ENCODE measurements at regions not wholly inside any gene's neighbourhood (a gene's known extent, or its start where the extent isn't known, plus 50 kb on each side); places are given as distances from the start of the nearest gene placed in this dataset.

DNA sequence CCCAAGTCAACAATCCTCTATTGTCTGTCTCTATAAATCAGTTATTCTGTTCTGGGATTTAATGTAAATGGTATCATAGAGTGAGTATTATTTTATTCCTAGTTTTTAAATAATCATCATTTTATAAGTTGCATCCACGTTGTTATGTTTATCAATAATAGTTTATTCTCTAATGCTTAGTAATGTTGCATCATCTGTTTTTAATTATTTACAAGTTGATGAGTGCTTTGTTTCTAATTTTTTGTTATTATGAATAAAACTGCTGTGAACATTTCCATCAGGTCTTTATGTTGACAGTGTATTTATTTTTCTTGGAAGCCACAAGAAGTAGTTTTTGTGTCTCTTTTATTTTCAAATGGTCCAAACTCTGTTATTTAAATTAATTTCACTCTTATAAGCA, 1201.2 kb upstream of the CDH6 start:
- Histone ChIP-seq H3K36me3 (ENCODE audit: control insufficient read depth in 1 of 2, insufficient read depth in 2 of 2, low read length in 2 of 2) (no peaks in the 10 kb centered on the region), H3K27me3 (ENCODE audit: low read depth, low read length) (no peaks in the 10 kb centered on the region), H3K4me1 (ENCODE audit: control insufficient read depth in 1 of 2, insufficient read depth in 2 of 2, low read length in 2 of 2) (no peaks in the 10 kb centered on the region), H3K4me3 (ENCODE audit: low read depth in 1 of 2, low read length in 2 of 2) (no peak overlapping the region), H3K9me3 (ENCODE audit: control insufficient read depth in 1 of 2, low read length in 2 of 2) (no peaks in the 10 kb centered on the region), H3K27ac (ENCODE audit: low read length) (no peak overlapping the region)

DNA sequence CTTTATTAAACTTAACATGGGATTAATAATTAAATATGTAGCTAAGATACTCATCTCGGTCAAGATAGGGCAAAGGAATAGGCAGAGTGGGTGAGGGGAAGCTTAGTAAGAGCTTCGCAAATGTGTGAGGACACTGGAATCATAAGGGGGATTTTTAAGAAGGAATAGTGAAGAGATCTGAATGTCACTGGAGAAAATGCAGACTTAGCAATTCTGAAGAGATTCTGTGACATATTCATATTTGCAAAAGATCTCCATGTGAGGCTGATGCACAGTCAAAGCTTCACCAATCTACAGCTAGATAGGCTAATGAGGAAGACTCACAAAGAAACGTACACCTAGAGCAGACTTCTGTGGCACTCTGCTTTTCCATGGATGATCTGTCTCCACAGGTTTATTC, 1202.8 kb upstream of the CDH6 start:
- H3K36me3 ChIP-seq (ENCODE audit: control insufficient read depth in 1 of 2, insufficient read depth in 2 of 2, low read length in 2 of 2): no peaks in the 10 kb centered on the region
- no peak overlapping the region for H3K4me3 ChIP-seq (ENCODE audit: low read depth in 1 of 2, low read length in 2 of 2)
- H3K27me3 ChIP-seq (ENCODE audit: low read depth, low read length): no peaks in the 10 kb centered on the region
- H3K9me3 ChIP-seq (ENCODE audit: control insufficient read depth in 1 of 2, low read length in 2 of 2): no peaks in the 10 kb centered on the region
- no peak overlapping the region for H3K27ac ChIP-seq (ENCODE audit: low read length)
- no peaks in the 10 kb centered on the region for H3K4me1 ChIP-seq (ENCODE audit: control insufficient read depth in 1 of 2, insufficient read depth in 2 of 2, low read length in 2 of 2)

DNA sequence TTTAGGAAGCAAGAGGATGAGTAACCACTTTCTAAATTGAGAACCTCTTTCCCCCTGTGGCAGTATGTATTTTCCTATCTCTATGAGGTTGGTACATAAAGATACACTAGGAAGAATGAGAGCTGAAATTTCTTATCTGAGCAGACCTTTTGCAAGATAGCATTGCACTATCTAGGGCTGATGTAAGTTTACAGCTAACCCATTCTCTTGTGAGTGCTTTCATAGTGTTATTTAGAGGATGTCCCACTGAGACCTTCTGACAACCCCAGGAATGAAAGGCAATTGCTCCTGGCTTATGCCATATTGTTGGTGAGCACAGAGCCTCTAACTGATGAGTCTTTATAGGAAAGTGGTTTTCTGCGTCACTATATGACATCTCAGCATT, 1209.3 kb upstream of the CDH6 start:
- no peak overlapping the region for H3K27ac ChIP-seq (ENCODE audit: low read length)
- no peaks in the 10 kb centered on the region for H3K36me3 ChIP-seq (ENCODE audit: control insufficient read depth in 1 of 2, insufficient read depth in 2 of 2, low read length in 2 of 2)
- H3K27me3 ChIP-seq (ENCODE audit: low read depth, low read length): no peaks in the 10 kb centered on the region
- H3K4me1 ChIP-seq (ENCODE audit: control insufficient read depth in 1 of 2, insufficient read depth in 2 of 2, low read length in 2 of 2): no peaks in the 10 kb centered on the region
- no peak overlapping the region for H3K4me3 ChIP-seq (ENCODE audit: low read depth in 1 of 2, low read length in 2 of 2)
- H3K9me3 ChIP-seq (ENCODE audit: control insufficient read depth in 1 of 2, low read length in 2 of 2): no peaks in the 10 kb centered on the region

DNA sequence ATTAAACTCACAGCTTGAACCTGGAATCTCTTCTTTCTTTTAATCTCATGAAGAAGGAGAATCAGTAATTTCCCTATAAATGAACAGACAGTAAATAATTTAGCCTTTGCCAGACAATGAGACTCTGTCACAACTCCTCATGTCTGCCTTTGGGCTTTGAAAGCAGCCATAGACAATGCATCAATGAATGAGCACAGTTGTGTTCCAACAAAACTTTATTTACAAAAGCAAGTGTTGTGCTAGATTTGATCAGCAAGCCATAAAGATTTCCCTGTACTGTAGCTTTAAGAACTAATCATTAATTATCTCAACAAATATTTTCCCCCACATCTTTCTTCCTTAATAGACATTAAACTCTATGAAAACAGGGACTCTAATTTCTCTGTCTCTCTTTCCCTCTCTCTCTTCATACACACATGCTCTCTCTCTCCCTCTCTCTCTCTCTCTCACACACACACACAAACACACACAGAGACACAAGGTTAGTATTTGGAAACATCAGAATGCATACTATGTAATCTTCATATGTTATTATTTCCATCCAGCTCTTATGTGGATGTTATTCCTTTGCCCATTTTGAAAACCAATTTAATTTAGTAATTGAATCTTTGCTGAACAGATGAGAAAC, 1209.8 kb upstream of the CDH6 start:
- no peak overlapping the region for H3K4me3 ChIP-seq (ENCODE audit: low read depth in 1 of 2, low read length in 2 of 2)
- no peaks in the 10 kb centered on the region for H3K4me1 ChIP-seq (ENCODE audit: control insufficient read depth in 1 of 2, insufficient read depth in 2 of 2, low read length in 2 of 2)
- no peak overlapping the region for H3K27ac ChIP-seq (ENCODE audit: low read length)
- H3K9me3 ChIP-seq (ENCODE audit: control insufficient read depth in 1 of 2, low read length in 2 of 2): no peaks in the 10 kb centered on the region
- no peaks in the 10 kb centered on the region for H3K27me3 ChIP-seq (ENCODE audit: low read depth, low read length)
- no peaks in the 10 kb centered on the region for H3K36me3 ChIP-seq (ENCODE audit: control insufficient read depth in 1 of 2, insufficient read depth in 2 of 2, low read length in 2 of 2)

DNA sequence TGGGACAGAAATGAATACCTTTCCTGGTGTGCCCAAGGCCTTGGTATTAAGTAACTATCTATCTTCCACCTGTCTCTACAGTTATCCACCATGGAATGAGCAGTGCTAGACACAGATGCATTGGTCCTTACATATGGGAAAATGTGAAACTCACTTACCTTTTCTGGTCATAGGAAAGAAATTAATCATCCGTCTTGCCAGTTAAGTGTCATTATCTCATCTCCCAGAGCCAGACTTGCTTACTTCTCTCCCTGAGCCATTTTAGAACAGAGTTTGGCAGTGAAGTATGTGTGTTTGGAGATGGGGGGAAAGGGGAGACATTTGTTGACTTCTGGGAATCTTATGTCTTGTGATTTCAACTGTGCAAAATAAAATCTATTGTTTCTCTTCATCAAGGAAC, 1211.0 kb upstream of the CDH6 start:
- H3K9me3 ChIP-seq (ENCODE audit: control insufficient read depth in 1 of 2, low read length in 2 of 2): no peaks in the 10 kb centered on the region
- no peak overlapping the region for H3K27ac ChIP-seq (ENCODE audit: low read length)
- no peak overlapping the region for H3K4me3 ChIP-seq (ENCODE audit: low read depth in 1 of 2, low read length in 2 of 2)
- no peaks in the 10 kb centered on the region for H3K36me3 ChIP-seq (ENCODE audit: control insufficient read depth in 1 of 2, insufficient read depth in 2 of 2, low read length in 2 of 2)
- no peaks in the 10 kb centered on the region for H3K4me1 ChIP-seq (ENCODE audit: control insufficient read depth in 1 of 2, insufficient read depth in 2 of 2, low read length in 2 of 2)
- H3K27me3 ChIP-seq (ENCODE audit: low read depth, low read length): no peaks in the 10 kb centered on the region

DNA sequence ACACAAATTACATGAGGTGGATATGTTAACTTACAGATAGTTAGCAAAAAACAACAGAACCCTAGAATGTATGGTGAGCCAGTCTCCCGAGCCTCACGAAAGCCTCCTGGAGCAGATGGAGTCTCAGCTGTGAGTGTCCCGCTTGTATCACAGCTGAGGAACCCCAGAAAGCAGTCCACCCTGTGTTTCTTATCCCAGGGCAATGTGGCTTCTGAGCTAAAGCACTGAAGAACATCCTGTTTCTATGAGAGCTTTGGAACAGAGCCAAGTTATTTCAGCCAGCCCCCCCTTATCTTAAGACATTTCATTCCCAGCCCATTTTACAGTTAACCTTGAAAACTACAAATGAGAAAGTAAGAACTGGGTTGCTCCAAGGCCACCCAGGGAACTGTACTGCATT, 1220.9 kb upstream of the CDH6 start:
- Histone ChIP-seq H3K27me3 (ENCODE audit: low read depth, low read length) (no peaks in the 10 kb centered on the region), H3K36me3 (ENCODE audit: control insufficient read depth in 1 of 2, insufficient read depth in 2 of 2, low read length in 2 of 2) (no peaks in the 10 kb centered on the region), H3K27ac (ENCODE audit: low read length) (no peak overlapping the region), H3K4me3 (ENCODE audit: low read depth in 1 of 2, low read length in 2 of 2) (no peak overlapping the region), H3K4me1 (ENCODE audit: control insufficient read depth in 1 of 2, insufficient read depth in 2 of 2, low read length in 2 of 2) (no peaks in the 10 kb centered on the region), H3K9me3 (ENCODE audit: control insufficient read depth in 1 of 2, low read length in 2 of 2) (peaks cover 0 to 2% of the 10 kb centered on the region in 2 donors)

DNA sequence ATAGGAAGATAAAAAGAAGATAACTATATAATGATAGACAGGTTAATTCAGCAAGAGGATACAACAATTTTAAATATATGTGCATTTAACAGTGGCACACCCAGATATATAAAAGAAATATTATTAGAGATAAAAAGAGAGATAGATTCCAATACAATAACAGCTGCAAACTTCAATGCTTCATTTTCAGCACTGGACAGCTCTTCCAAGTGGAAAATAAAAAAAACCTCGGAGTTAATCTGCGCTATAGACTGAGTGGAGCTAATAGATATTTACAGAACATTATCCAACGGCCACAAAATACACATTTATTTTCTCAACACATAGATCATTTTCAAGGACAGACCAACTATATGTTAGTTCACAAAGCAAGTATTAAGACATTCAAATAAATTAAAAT, 1229.5 kb upstream of the CDH6 start:
- no peaks in the 10 kb centered on the region for H3K4me1 ChIP-seq (ENCODE audit: control insufficient read depth in 1 of 2, insufficient read depth in 2 of 2, low read length in 2 of 2)
- H3K36me3 ChIP-seq (ENCODE audit: control insufficient read depth in 1 of 2, insufficient read depth in 2 of 2, low read length in 2 of 2): no peaks in the 10 kb centered on the region
- no peak overlapping the region for H3K4me3 ChIP-seq (ENCODE audit: low read depth in 1 of 2, low read length in 2 of 2)
- H3K9me3 ChIP-seq (ENCODE audit: control insufficient read depth in 1 of 2, low read length in 2 of 2): no peaks in the 10 kb centered on the region
- H3K27ac ChIP-seq (ENCODE audit: low read length): no peak overlapping the region
- no peaks in the 10 kb centered on the region for H3K27me3 ChIP-seq (ENCODE audit: low read depth, low read length)

DNA sequence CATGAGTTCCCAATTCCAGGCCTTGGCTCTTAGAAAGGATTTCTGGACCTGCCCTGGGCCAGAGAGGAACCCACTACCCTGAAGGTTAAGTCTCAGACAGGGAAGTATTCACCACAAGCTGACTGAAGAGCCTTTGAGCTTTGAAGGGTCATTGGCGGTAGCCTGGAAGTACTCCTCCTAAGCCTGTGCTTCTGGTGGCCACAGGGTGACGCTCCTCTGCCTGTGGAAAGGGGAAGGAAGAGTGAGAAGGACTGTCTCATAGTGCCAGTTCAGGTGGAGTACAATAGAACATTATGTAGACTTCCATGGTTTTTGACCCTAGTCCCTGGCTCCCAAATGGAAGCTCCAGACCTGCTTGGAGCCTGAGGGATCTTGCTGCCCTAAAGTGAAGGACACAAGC, 1233.2 kb upstream of the CDH6 start:
- no peaks in the 10 kb centered on the region for H3K9me3 ChIP-seq (ENCODE audit: control insufficient read depth in 1 of 2, low read length in 2 of 2)
- no peaks in the 10 kb centered on the region for H3K36me3 ChIP-seq (ENCODE audit: control insufficient read depth in 1 of 2, insufficient read depth in 2 of 2, low read length in 2 of 2)
- H3K4me3 ChIP-seq (ENCODE audit: low read depth in 1 of 2, low read length in 2 of 2): no peak overlapping the region
- no peaks in the 10 kb centered on the region for H3K27me3 ChIP-seq (ENCODE audit: low read depth, low read length)
- no peak overlapping the region for H3K27ac ChIP-seq (ENCODE audit: low read length)
- H3K4me1 ChIP-seq (ENCODE audit: control insufficient read depth in 1 of 2, insufficient read depth in 2 of 2, low read length in 2 of 2): no peaks in the 10 kb centered on the region

DNA sequence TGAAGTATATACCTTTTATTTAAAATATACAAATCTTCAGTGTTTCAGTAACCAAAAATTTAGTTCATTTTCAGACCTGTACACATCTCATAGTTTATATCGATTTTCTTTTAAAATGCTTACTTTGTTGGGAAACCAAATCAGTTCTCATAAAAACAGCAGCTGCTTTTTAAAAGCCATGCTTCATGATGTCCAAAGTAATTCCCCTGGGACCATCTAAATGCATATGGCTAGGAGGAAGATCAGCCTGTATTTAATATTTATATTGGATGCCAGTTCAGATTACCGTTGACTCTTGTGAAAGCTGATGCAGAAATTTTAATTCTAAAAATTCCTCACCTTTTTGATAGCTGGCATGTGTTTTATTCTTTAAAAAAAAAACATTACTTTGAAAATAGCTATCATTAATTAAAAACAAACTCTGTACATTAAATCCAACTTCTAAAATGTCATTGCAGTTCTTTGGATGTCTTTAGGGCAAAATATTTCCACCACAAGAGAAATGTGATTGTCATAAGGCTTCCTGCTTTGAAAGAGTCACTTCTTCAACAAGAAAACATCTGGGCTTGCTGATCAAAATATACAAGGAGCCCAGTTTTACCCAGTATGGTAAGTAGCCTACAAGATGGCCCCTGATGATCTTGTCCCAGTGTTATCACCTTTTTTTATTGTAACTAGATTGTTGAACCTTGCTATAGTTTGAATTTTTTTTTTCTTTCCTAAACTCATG, 1242.9 kb upstream of the CDH6 start:
- H3K36me3 ChIP-seq (ENCODE audit: control insufficient read depth in 1 of 2, insufficient read depth in 2 of 2, low read length in 2 of 2): no peaks in the 10 kb centered on the region
- H3K27ac ChIP-seq (ENCODE audit: low read length): no peak overlapping the region
- no peaks in the 10 kb centered on the region for H3K27me3 ChIP-seq (ENCODE audit: low read depth, low read length)
- no peaks in the 10 kb centered on the region for H3K9me3 ChIP-seq (ENCODE audit: control insufficient read depth in 1 of 2, low read length in 2 of 2)
- no peaks in the 10 kb centered on the region for H3K4me1 ChIP-seq (ENCODE audit: control insufficient read depth in 1 of 2, insufficient read depth in 2 of 2, low read length in 2 of 2)
- H3K4me3 ChIP-seq (ENCODE audit: low read depth in 1 of 2, low read length in 2 of 2): no peak overlapping the region

DNA sequence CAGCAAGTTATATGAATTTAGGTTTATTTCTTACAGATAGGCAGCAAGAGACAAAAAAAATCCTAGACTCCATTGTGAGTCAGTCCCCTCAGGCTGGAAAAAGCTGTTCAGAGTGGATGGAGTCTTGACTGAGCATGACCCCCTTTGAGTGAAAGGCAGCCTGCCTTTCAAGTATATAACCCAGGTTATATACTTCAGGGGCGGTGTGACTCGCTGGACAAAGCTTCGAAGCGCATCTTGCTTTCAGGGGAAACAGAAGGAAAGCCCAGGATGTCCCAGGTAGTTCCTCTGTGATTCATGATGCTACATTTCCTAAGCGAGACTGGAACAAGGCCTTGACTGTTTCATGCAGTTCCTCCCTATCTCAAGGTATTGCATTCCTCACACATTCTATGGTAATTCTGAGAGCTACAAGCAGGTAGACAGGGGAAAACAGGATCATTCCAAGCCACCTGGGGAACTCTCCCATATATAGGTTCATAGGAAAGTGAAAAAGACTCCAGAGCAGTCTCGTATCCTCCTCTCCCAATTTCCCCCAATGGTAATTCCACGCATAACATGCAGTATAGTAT, 1244.1 kb upstream of the CDH6 start:
- H3K27ac ChIP-seq (ENCODE audit: low read length): no peak overlapping the region
- no peaks in the 10 kb centered on the region for H3K27me3 ChIP-seq (ENCODE audit: low read depth, low read length)
- H3K4me3 ChIP-seq (ENCODE audit: low read depth in 1 of 2, low read length in 2 of 2): no peak overlapping the region
- H3K36me3 ChIP-seq (ENCODE audit: control insufficient read depth in 1 of 2, insufficient read depth in 2 of 2, low read length in 2 of 2): no peaks in the 10 kb centered on the region
- H3K4me1 ChIP-seq (ENCODE audit: control insufficient read depth in 1 of 2, insufficient read depth in 2 of 2, low read length in 2 of 2): no peaks in the 10 kb centered on the region
- H3K9me3 ChIP-seq (ENCODE audit: control insufficient read depth in 1 of 2, low read length in 2 of 2): no peaks in the 10 kb centered on the region

DNA sequence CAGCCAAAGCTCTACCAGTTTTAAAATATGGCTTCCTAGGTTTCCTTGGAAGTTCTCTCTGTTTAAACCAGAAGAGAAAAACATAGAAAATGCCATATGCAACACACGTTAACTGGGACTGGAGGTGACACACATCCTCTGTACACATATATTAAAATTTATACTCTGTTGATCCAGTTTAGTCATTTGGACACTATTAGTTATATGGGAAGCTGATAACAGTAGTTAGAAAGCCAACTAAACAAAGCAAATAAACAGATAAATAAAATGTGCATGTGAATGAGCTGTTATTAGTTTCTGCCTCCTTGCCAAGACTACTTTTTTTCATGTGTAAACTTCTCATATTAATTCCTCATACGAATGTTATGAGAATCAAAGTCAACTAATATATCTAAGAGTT, 1249.2 kb upstream of the CDH6 start:
- Histone ChIP-seq H3K27ac (ENCODE audit: low read length) (no peak overlapping the region), H3K9me3 (ENCODE audit: control insufficient read depth in 1 of 2, low read length in 2 of 2) (no peaks in the 10 kb centered on the region), H3K36me3 (ENCODE audit: control insufficient read depth in 1 of 2, insufficient read depth in 2 of 2, low read length in 2 of 2) (no peaks in the 10 kb centered on the region), H3K4me1 (ENCODE audit: control insufficient read depth in 1 of 2, insufficient read depth in 2 of 2, low read length in 2 of 2) (no peaks in the 10 kb centered on the region), H3K27me3 (ENCODE audit: low read depth, low read length) (no peaks in the 10 kb centered on the region), H3K4me3 (ENCODE audit: low read depth in 1 of 2, low read length in 2 of 2) (no peak overlapping the region)

DNA sequence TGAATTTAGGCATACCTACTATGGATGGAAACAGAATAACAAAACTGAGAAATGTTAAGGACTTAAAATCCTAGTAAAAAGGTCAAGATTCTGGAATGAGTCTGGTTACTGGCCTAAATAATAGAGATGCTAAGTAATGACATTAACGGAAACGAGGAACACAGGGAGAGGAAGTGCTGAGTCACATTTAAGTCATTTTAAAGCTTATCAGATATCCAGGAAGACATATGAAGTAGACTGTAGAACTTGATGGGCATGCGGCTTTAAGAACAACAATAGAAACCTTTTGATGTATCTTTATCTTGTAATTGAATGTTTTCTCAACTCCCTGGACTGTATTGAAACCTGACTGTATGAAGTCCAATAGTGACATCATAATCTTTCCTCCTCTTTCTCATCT, 1251.4 kb upstream of the CDH6 start:
- H3K9me3 ChIP-seq (ENCODE audit: control insufficient read depth in 1 of 2, low read length in 2 of 2): no peaks in the 10 kb centered on the region
- H3K4me3 ChIP-seq (ENCODE audit: low read depth in 1 of 2, low read length in 2 of 2): no peak overlapping the region
- no peaks in the 10 kb centered on the region for H3K36me3 ChIP-seq (ENCODE audit: control insufficient read depth in 1 of 2, insufficient read depth in 2 of 2, low read length in 2 of 2)
- no peaks in the 10 kb centered on the region for H3K4me1 ChIP-seq (ENCODE audit: control insufficient read depth in 1 of 2, insufficient read depth in 2 of 2, low read length in 2 of 2)
- no peak overlapping the region for H3K27ac ChIP-seq (ENCODE audit: low read length)
- H3K27me3 ChIP-seq (ENCODE audit: low read depth, low read length): no peaks in the 10 kb centered on the region

All from muscle layer of duodenum (tissue), 2 donors.